Renal cortical epithelial cell (primary cell): ENCODE measurements at regions not wholly inside any gene's neighbourhood (a gene's known extent, or its start where the extent isn't known, plus 50 kb on each side); places are given as distances from the start of the nearest gene placed in this dataset.
"Not testable (repeated sequence)": the region's sequence is repeated elsewhere in the genome, so short reads cannot be mapped to it uniquely, and the experiment has no call there.

Source experiments
- DNase-seq: peaks from one replicate; pipeline ENCODE4 v3.0.0-alpha.2; 2011; ENCODE audit warnings: low read depth

GRCh38 chr22:41023299-41023623, 69.1 kb upstream of the EP300 start:
- no peak for DNase-seq

GRCh38 chr22:41028841-41029240, 63.6 kb upstream of the EP300 start:
- DNase-seq = peak; percentile 95

- peak; percentile 29 for DNase-seq
Observed at GRCh38 chr22:41030891-41031290, 61.5 kb upstream of the EP300 start.

- no peak for DNase-seq
Observed at GRCh38 chr22:41034706-41035105, 57.7 kb upstream of the EP300 start.

GRCh38 chr22:41036924-41037323, 55.5 kb upstream of the EP300 start:
- no peak for DNase-seq

- DNase-seq = no peak
Observed at GRCh38 chr22:41038732-41039131, 53.7 kb upstream of the EP300 start.

- not testable (repeated sequence) for DNase-seq
Observed at GRCh38 chr22:41039641-41040040, 52.8 kb upstream of the EP300 start.

GRCh38 chr22:41040483-41040882, 51.9 kb upstream of the EP300 start:
- no peak for DNase-seq

- no peak for DNase-seq
Observed at GRCh38 chr22:41041532-41041931, 50.9 kb upstream of the EP300 start.
